ENCODE measurements at regions not wholly inside any gene's neighbourhood (a gene's known extent, or its start where the extent isn't known, plus 50 kb on each side); places are given as distances from the start of the nearest gene placed in this dataset.

DNA sequence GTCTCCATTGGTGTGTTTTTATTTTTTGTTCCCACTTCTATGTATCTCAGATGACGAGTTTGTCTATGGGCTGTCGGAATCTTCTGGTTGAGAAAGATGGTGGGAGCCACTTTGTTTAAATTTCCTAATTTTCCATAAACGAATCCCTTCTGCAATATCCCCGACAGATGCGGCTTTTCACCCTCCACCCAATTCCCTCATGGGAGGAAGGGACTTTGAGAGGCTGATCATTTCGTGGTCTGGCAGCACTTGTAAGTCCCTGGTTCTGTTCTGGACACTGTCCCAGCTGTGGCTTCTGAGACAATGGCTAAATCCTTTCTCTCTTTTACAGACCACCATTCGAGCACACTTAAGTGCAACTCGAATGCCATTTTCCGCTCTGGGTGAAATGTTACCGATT, 72.2 kb upstream of the PUDP start:
- TF ChIP-seq POLR2A (IDR thresholded peaks at IDR 0.05) (no peak), CTCF (IDR thresholded peaks at IDR 0.05) (no peak)
